Erythroblast (primary cell): ENCODE measurements at regions not wholly inside any gene's neighbourhood (a gene's known extent, or its start where the extent isn't known, plus 50 kb on each side); places are given as distances from the start of the nearest gene placed in this dataset.

Experiments
- GATA1 ChIP-seq: IDR thresholded peaks from 2 replicates; pipeline ENCODE4 v1.6.1; 2011; ENCODE audit warnings: low read depth, mild to moderate bottlenecking, control low read depth, low read length, moderate library complexity
- POLR2A ChIP-seq: IDR thresholded peaks from 2 replicates; pipeline ENCODE4 v1.6.1; 2011; ENCODE audit warnings: mild to moderate bottlenecking, low read length

DNA sequence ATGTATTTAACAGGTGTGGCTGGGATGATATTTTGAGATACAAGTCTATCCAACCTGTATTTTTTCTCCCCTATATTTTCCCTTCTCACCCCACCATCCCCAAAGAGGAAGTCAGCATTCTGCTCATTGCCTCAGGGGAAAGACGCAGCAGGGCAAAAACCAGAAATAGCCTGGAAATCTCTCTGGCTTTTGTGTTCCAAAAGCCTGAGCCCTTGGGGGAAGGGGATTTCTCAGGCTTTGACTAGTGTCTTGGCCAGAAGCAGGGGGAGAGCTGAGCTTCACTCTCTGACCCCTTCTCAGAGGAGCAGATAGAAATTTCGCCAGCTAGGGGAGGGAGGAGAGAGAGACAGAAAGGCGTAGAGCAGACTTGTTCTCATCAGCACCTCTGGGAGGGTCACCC lies 244.7 kb downstream of the RRAGC start:
- no peak for TF ChIP-seq POLR2A
- no peak for TF ChIP-seq GATA1
